DND-41 (cell line): ENCODE measurements at regions not wholly inside any gene's neighbourhood (a gene's known extent, or its start where the extent isn't known, plus 50 kb on each side); places are given as distances from the start of the nearest gene placed in this dataset.

Source experiments
- ATAC-seq: fragments of 200-7000 bp; cut with Tn5 transposase; 3 replicates; pipeline ENCODE4 v1.9.1; 2021; ENCODE audit warnings: low read depth; ENCODE audit not compliant: insufficient read depth
- DNase-seq: peaks from one replicate; pipeline ENCODE4 v3.0.0-alpha.2; 2020
- H2AFZ ChIP-seq: 2 replicates; pipeline ENCODE4 v1.6.0; 2012; ENCODE audit warnings: low read depth, low read length
- H3K27ac ChIP-seq: 2 replicates; pipeline ENCODE4 v1.5.1; 2012; ENCODE audit warnings: low read length, inconsistent platforms
- H3K27me3 ChIP-seq: fragments of 200-600 bp; sonication (generic); 2 replicates; pipeline ENCODE4 v1.6.0; 2012; ENCODE audit warnings: low read length, mild to moderate bottlenecking, inconsistent platforms; ENCODE audit not compliant: insufficient read depth, poor library complexity
- H3K36me3 ChIP-seq: 2 replicates; pipeline ENCODE4 v1.5.1; 2012; ENCODE audit warnings: low read length, inconsistent platforms; ENCODE audit not compliant: insufficient read depth
- H3K4me1 ChIP-seq: 2 replicates; pipeline ENCODE4 v1.5.1; 2012; ENCODE audit warnings: mild to moderate bottlenecking, low read length; ENCODE audit not compliant: insufficient read depth
- H3K4me2 ChIP-seq: 2 replicates; pipeline ENCODE4 v1.6.0; 2012; ENCODE audit warnings: mild to moderate bottlenecking, moderate library complexity, low read length, inconsistent platforms; ENCODE audit not compliant: insufficient read depth
- H3K4me3 ChIP-seq, 2 experiments: fragments of 200-600 bp in 1 of 2; shearing (Covaris generic) in 1 of 2; 2 replicates each; pipeline ENCODE4 v1.5.1; 2012 to 2016; ENCODE audit warnings: inconsistent platforms in 2 of 2, low read length in 2 of 2, mild to moderate bottlenecking in 2 of 2, low read depth in 1 of 2, moderate library complexity in 1 of 2
- H3K79me2 ChIP-seq: 2 replicates; pipeline ENCODE4 v1.6.0; 2012; ENCODE audit warnings: low read length, inconsistent platforms; ENCODE audit not compliant: insufficient read depth
- H3K9ac ChIP-seq: 2 replicates; pipeline ENCODE4 v1.6.0; 2012; ENCODE audit warnings: low read depth, mild to moderate bottlenecking, inconsistent platforms, low read length, moderate library complexity
- H3K9me3 ChIP-seq: 2 replicates; pipeline ENCODE4 v1.5.1; 2012; ENCODE audit warnings: low read length, moderate library complexity, mild to moderate bottlenecking, inconsistent platforms; ENCODE audit not compliant: insufficient read depth, severe bottlenecking
- H4K20me1 ChIP-seq: 2 replicates; pipeline ENCODE4 v1.6.0; 2012; ENCODE audit warnings: low read length; ENCODE audit not compliant: insufficient read depth
- EZH2 ChIP-seq: IDR thresholded peaks from 3 replicates; pipeline ENCODE4 v1.6.1; 2012; ENCODE audit warnings: borderline replicate concordance, low read depth, mild to moderate bottlenecking, moderate library complexity, low read length, inconsistent platforms; ENCODE audit not compliant: severe bottlenecking
- TF ChIP-seq, protein P1 (sequence below): IDR thresholded peaks from 2 replicates; pipeline ENCODE4 v1.5.1; 2012; ENCODE audit warnings: borderline replicate concordance, low read length, moderate library complexity, mild to moderate bottlenecking; ENCODE audit not compliant: poor library complexity, severe bottlenecking; ENCODE audit errors: extremely low read depth

DNA sequence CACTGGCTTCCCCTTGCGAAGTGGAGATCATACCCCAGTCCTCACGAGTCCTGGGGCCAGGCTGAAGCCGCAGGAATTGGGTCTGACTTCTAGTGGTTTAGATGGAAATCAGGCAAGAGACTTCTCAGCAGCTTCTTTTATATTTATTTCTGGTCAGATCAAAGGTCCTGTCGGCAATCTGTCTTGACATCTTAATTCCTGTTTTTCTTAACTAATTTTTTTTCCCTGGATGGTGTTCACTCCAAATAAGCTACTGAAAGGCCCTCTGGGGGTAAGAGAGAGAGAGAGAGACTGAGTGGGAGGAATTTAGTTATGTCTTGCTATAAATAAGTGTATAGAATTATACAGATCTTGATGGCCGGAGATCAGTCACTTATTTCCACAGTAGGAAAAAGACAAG lies 698.7 kb upstream of the TBX3 start:
- no peaks in the 10 kb centered on the region for H3K4me1 ChIP-seq
- DNase-seq: no peak
- no peaks in the 10 kb centered on the region for H3K36me3 ChIP-seq
- H3K27me3 ChIP-seq: peaks cover 10% of the 10 kb centered on the region
- no peak overlapping the region for H3K9ac ChIP-seq
- H3K79me2 ChIP-seq: no peaks in the 10 kb centered on the region
- no peak for TF ChIP-seq EZH2
- TF ChIP-seq, protein P1, sequence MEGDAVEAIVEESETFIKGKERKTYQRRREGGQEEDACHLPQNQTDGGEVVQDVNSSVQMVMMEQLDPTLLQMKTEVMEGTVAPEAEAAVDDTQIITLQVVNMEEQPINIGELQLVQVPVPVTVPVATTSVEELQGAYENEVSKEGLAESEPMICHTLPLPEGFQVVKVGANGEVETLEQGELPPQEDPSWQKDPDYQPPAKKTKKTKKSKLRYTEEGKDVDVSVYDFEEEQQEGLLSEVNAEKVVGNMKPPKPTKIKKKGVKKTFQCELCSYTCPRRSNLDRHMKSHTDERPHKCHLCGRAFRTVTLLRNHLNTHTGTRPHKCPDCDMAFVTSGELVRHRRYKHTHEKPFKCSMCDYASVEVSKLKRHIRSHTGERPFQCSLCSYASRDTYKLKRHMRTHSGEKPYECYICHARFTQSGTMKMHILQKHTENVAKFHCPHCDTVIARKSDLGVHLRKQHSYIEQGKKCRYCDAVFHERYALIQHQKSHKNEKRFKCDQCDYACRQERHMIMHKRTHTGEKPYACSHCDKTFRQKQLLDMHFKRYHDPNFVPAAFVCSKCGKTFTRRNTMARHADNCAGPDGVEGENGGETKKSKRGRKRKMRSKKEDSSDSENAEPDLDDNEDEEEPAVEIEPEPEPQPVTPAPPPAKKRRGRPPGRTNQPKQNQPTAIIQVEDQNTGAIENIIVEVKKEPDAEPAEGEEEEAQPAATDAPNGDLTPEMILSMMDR: no peak
- no peak overlapping the region for H3K4me3 ChIP-seq
- H3K27ac ChIP-seq: no peak overlapping the region
- ATAC-seq: no peak
- no peaks in the 10 kb centered on the region for H3K9me3 ChIP-seq
- H2AFZ ChIP-seq: no peak overlapping the region
- no peaks in the 10 kb centered on the region for H4K20me1 ChIP-seq
- no peak overlapping the region for H3K4me2 ChIP-seq

DNA sequence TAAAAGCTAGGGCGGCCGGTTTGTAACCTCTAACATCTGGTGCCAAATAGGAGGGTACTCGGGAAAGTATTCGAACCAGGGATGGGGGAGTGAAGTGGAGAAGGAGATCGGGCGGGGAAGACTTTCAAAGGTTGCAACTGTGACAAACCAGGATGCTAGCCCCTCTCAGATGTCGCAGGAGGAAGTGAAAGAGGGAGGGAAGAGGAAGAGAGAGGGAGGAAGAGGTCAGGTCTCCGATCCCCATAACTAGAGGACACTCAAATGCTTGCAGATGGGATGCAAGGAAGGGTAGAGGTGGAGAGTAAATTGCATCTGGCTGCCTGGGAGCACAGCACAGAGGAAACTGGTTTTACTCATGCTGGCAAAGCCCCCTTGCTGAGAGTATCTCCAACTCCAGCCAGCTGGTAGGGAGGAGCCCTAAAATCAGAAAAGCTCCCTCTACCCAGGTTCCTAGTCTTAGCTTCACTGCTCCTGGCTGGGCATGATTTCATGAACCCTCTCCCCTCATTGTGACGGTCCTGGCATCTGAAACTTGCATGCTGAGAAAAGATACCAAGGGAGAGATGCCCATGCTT lies 696.7 kb upstream of the TBX3 start:
- TF ChIP-seq, protein P1: no peak
- TF ChIP-seq EZH2: no peak
- Histone ChIP-seq H3K36me3 (no peaks in the 10 kb centered on the region), H3K79me2 (no peaks in the 10 kb centered on the region), H3K9me3 (no peaks in the 10 kb centered on the region), H2AFZ (no peak overlapping the region; the same call in 1 of the 2 replicates), H3K4me3 (no peak overlapping the region), H3K4me1 (peaks cover 5% of the 10 kb centered on the region), H3K4me2 (no peak overlapping the region), H4K20me1 (no peaks in the 10 kb centered on the region), H3K27me3 (peaks cover 10% of the 10 kb centered on the region), H3K9ac (no peak overlapping the region), H3K27ac (no peak overlapping the region)
- DNase-seq (no peak), ATAC-seq (no peak)

DNA sequence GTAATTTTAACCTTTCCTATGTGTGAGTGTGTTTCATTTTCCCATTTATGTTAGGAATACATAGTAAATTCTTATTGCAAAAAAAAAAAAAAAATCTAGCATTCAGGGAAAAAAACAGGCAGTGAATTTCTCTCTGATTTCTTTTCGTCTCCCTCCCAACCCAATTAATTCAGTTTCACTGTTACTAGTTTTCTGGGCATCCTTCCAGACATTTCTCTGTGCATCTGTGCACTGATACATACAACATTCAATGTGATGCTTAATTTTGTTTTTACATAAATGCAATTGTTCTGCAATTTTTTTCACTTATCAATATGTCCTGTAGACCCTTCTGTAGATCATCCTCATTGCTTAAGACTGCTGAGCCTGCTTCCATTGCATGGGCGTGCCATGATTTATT lies 694.3 kb upstream of the TBX3 start:
- no peaks in the 10 kb centered on the region for H3K79me2 ChIP-seq
- no peak overlapping the region for H3K27ac ChIP-seq
- no peak overlapping the region for H3K4me2 ChIP-seq
- no peaks in the 10 kb centered on the region for H3K36me3 ChIP-seq
- TF ChIP-seq EZH2: no peak
- TF ChIP-seq, protein P1: no peak
- no peak for DNase-seq
- ATAC-seq: no peak
- H3K4me3 ChIP-seq: no peak overlapping the region
- H3K9me3 ChIP-seq: no peaks in the 10 kb centered on the region
- H3K4me1 ChIP-seq: peaks cover 17% of the 10 kb centered on the region
- no peak overlapping the region for H2AFZ ChIP-seq
- H3K27me3 ChIP-seq: peaks cover 10% of the 10 kb centered on the region
- no peaks in the 10 kb centered on the region for H4K20me1 ChIP-seq
- H3K9ac ChIP-seq: no peak overlapping the region

DNA sequence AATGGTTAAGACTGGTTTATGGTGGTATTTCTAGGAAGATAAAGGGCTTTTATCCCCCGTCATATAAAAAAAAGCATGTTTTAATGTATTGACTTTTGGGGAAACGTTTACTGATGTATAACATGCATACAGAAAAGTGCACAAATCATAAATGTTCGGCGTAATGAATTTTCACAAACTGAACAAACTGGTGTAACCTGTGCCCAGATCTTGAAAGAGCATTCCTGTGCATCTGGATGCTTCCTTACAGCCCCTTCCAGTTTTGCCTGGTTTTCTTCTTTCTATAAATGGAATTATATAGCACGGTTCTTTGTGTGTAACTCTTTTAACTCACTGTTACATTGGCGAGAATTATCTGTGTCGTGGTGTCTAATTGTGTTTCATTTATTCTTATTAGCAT lies 693.8 kb upstream of the TBX3 start:
- no peaks in the 10 kb centered on the region for H3K9me3 ChIP-seq
- no peak overlapping the region for H3K9ac ChIP-seq
- no peak overlapping the region for H3K4me3 ChIP-seq
- H4K20me1 ChIP-seq: no peaks in the 10 kb centered on the region
- no peak overlapping the region for H2AFZ ChIP-seq
- no peak overlapping the region for H3K27ac ChIP-seq
- H3K27me3 ChIP-seq: peaks cover 10% of the 10 kb centered on the region
- DNase-seq (no peak), ATAC-seq (no peak)
- H3K4me2 ChIP-seq: no peak overlapping the region
- H3K36me3 ChIP-seq: no peaks in the 10 kb centered on the region
- peaks cover 17% of the 10 kb centered on the region for H3K4me1 ChIP-seq
- TF ChIP-seq, protein P1: no peak
- TF ChIP-seq EZH2: no peak
- no peaks in the 10 kb centered on the region for H3K79me2 ChIP-seq
